ENCODE measurements at regions not wholly inside any gene's neighbourhood (a gene's known extent, or its start where the extent isn't known, plus 50 kb on each side); places are given as distances from the start of the nearest gene placed in this dataset.

DNA sequence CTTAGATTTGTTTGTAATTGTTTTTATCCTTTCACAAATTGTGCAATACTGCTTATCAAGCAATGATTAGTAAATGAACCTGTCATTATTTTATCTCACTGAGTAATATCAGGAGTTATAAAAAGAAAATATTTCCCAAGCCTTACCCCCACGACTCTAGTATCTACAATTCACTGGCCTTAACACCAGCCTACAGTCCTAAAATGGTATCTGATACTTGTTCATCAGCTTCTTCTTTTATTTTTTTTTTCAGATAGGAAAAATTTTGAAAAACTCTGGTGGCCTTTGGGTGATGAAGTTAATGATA is 160.8 kb upstream of the FOXA2 start:
- WGBS = 29% methylated on average over 1 of the region's 1 CpG
- TF ChIP-seq JUND (IDR thresholded peaks at IDR 0.05) = no peak
- TF ChIP-seq, protein P1, sequence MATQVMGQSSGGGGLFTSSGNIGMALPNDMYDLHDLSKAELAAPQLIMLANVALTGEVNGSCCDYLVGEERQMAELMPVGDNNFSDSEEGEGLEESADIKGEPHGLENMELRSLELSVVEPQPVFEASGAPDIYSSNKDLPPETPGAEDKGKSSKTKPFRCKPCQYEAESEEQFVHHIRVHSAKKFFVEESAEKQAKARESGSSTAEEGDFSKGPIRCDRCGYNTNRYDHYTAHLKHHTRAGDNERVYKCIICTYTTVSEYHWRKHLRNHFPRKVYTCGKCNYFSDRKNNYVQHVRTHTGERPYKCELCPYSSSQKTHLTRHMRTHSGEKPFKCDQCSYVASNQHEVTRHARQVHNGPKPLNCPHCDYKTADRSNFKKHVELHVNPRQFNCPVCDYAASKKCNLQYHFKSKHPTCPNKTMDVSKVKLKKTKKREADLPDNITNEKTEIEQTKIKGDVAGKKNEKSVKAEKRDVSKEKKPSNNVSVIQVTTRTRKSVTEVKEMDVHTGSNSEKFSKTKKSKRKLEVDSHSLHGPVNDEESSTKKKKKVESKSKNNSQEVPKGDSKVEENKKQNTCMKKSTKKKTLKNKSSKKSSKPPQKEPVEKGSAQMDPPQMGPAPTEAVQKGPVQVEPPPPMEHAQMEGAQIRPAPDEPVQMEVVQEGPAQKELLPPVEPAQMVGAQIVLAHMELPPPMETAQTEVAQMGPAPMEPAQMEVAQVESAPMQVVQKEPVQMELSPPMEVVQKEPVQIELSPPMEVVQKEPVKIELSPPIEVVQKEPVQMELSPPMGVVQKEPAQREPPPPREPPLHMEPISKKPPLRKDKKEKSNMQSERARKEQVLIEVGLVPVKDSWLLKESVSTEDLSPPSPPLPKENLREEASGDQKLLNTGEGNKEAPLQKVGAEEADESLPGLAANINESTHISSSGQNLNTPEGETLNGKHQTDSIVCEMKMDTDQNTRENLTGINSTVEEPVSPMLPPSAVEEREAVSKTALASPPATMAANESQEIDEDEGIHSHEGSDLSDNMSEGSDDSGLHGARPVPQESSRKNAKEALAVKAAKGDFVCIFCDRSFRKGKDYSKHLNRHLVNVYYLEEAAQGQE (IDR thresholded peaks at IDR 0.05) = no peak
- TF ChIP-seq, protein P2, sequence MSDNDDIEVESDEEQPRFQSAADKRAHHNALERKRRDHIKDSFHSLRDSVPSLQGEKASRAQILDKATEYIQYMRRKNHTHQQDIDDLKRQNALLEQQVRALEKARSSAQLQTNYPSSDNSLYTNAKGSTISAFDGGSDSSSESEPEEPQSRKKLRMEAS (IDR thresholded peaks at IDR 0.05) = no peak
- TF ChIP-seq YY1 (IDR thresholded peaks at IDR 0.05) = no peak
- TF ChIP-seq, protein P3, sequence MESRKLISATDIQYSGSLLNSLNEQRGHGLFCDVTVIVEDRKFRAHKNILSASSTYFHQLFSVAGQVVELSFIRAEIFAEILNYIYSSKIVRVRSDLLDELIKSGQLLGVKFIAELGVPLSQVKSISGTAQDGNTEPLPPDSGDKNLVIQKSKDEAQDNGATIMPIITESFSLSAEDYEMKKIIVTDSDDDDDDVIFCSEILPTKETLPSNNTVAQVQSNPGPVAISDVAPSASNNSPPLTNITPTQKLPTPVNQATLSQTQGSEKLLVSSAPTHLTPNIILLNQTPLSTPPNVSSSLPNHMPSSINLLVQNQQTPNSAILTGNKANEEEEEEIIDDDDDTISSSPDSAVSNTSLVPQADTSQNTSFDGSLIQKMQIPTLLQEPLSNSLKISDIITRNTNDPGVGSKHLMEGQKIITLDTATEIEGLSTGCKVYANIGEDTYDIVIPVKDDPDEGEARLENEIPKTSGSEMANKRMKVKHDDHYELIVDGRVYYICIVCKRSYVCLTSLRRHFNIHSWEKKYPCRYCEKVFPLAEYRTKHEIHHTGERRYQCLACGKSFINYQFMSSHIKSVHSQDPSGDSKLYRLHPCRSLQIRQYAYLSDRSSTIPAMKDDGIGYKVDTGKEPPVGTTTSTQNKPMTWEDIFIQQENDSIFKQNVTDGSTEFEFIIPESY (IDR thresholded peaks at IDR 0.05) = no peak
- TF ChIP-seq SP1 (IDR thresholded peaks at IDR 0.05) = no peak
- TF ChIP-seq, protein P4, sequence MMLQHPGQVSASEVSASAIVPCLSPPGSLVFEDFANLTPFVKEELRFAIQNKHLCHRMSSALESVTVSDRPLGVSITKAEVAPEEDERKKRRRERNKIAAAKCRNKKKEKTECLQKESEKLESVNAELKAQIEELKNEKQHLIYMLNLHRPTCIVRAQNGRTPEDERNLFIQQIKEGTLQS (IDR thresholded peaks at IDR 0.05) = no peak
- no peaks in the 10 kb centered on the region for H3K36me3 ChIP-seq (ENCODE audit: control insufficient read depth in 4 of 4, insufficient read depth in 3 of 4, low read depth in 1 of 4, low read length in 3 of 4)
- H3K27me3 ChIP-seq (ENCODE audit: control insufficient read depth in 4 of 4, insufficient read depth in 4 of 4, low read length in 3 of 4) = peaks cover 0 to 2% (median 0%) of the 10 kb centered on the region in 4 donors
- H3K4me3 ChIP-seq (ENCODE audit: low read depth in 1 of 3, low read length in 3 of 3) = no peak overlapping the region
- peaks cover 0 to 2% (median 2%) of the 10 kb centered on the region in 4 donors for H3K9me3 ChIP-seq (ENCODE audit: control insufficient read depth in 4 of 4, low read length in 3 of 4)
- no peak for DNase-seq (ENCODE audit: low spot score)
- no peak overlapping the region for H3K27ac ChIP-seq (ENCODE audit: low read depth in 1 of 2, low read length in 2 of 2)
- H3K4me1 ChIP-seq (ENCODE audit: control insufficient read depth in 4 of 4, insufficient read depth in 4 of 4, low read length in 3 of 4) = no peaks in the 10 kb centered on the region
- H3K9ac ChIP-seq (ENCODE audit: low read depth in 1 of 2, low read length in 2 of 2) = no peak overlapping the region

DNA sequence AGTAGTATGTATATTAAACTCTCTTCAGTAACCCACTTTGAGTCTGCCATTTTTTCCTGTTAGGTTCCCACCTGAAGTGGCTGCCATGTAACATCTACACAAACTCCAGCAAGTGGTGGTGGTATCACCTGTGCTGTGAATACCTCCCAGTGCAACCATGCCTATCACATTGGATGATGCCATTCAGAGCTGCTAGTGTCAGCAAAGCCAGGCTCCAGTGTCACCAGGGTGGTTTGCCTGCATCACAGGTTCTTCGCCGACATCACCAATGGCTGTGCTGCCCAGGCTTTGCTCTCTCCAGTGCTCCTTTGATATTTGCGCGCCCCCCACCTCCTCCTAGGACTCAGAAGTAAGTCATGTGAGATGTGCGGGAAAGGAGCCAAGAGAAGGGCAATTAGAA is 162.6 kb upstream of the FOXA2 start:
- H3K4me1 ChIP-seq (ENCODE audit: control insufficient read depth in 4 of 4, insufficient read depth in 4 of 4, low read length in 3 of 4) = no peaks in the 10 kb centered on the region
- DNase-seq (ENCODE audit: low spot score) = no peak
- TF ChIP-seq, protein P5, sequence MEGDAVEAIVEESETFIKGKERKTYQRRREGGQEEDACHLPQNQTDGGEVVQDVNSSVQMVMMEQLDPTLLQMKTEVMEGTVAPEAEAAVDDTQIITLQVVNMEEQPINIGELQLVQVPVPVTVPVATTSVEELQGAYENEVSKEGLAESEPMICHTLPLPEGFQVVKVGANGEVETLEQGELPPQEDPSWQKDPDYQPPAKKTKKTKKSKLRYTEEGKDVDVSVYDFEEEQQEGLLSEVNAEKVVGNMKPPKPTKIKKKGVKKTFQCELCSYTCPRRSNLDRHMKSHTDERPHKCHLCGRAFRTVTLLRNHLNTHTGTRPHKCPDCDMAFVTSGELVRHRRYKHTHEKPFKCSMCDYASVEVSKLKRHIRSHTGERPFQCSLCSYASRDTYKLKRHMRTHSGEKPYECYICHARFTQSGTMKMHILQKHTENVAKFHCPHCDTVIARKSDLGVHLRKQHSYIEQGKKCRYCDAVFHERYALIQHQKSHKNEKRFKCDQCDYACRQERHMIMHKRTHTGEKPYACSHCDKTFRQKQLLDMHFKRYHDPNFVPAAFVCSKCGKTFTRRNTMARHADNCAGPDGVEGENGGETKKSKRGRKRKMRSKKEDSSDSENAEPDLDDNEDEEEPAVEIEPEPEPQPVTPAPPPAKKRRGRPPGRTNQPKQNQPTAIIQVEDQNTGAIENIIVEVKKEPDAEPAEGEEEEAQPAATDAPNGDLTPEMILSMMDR (IDR thresholded peaks at IDR 0.05; ENCODE audit: low read depth, low read length, missing input control) = no peak
- no peak for TF ChIP-seq RXRA (IDR thresholded peaks at IDR 0.05)
- TF ChIP-seq, protein P2 (IDR thresholded peaks at IDR 0.05) = no peak
- no peak for TF ChIP-seq FOXA2 (IDR thresholded peaks at IDR 0.05)
- TF ChIP-seq, protein P1 (IDR thresholded peaks at IDR 0.05) = no peak
- H3K27ac ChIP-seq (ENCODE audit: low read depth in 1 of 2, low read length in 2 of 2) = no peak overlapping the region
- peaks cover 0 to 2% (median 2%) of the 10 kb centered on the region in 4 donors for H3K9me3 ChIP-seq (ENCODE audit: control insufficient read depth in 4 of 4, low read length in 3 of 4)
- H3K36me3 ChIP-seq (ENCODE audit: control insufficient read depth in 4 of 4, insufficient read depth in 3 of 4, low read depth in 1 of 4, low read length in 3 of 4) = no peaks in the 10 kb centered on the region
- no peak overlapping the region for H3K9ac ChIP-seq (ENCODE audit: low read depth in 1 of 2, low read length in 2 of 2)
- WGBS = 81% methylated on average over 5 of the region's 5 CpGs
- no peak overlapping the region for H3K4me3 ChIP-seq (ENCODE audit: low read depth in 1 of 3, low read length in 3 of 3)
- H3K27me3 ChIP-seq (ENCODE audit: control insufficient read depth in 4 of 4, insufficient read depth in 4 of 4, low read length in 3 of 4) = no peaks in the 10 kb centered on the region
